HCEC 1CT (cell line): ENCODE measurements at regions not wholly inside any gene's neighbourhood (a gene's known extent, or its start where the extent isn't known, plus 50 kb on each side); places are given as distances from the start of the nearest gene placed in this dataset.

Experiments
- DNase-seq: peaks from one replicate; pipeline ENCODE4 v3.0.0-alpha.2; 2017

- no peak for DNase-seq
Measured at GRCh38 chr20:56975838-56976237, 290.6 kb downstream of the BMP7 start.

DNA sequence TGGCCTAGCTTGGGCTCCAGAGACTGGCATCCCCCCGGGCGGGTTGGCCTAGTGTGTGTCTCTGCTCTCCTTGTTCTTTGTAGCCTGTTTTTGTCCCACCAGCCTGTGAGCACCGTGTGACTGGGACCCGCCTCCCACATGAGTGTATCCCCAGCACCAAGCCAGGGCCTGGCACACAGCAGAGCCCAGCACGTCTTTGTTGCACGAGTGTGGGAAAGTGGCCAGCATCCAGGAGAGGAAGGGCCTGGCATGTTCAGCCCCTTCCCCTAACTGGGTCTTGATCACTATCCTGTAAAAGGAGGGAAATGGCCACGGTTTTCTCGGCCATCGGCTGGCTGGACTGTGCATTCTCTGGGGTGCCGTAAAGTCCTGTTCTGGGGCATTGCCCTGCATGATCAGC, 290.1 kb downstream of the BMP7 start:
- DNase-seq, result no peak

GRCh38 chr20:56978475-56978874, 288.0 kb downstream of the BMP7 start:
- no peak for DNase-seq

- DNase-seq, result no peak
Measured at GRCh38 chr20:56979125-56979524, 287.3 kb downstream of the BMP7 start.

DNA sequence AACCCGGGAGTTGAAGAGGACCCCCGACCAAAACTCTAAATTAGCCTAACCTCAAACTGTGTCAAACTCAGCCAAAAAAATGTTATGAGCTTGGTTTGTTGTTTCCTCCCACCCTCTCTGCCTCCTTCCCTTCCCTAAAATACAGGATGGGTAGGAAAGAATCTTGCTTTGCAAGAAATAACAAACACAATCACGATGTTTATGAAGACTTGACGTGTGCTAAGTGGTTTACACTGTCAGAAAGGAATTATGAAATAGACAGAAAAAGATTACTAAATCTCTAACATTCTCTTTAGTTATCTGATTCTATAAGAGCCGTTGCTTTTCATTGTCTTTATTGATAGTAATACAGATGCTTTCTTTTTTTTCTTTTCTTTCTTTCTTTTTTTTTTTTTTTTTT, 285.1 kb downstream of the BMP7 start:
- no peak for DNase-seq

DNA sequence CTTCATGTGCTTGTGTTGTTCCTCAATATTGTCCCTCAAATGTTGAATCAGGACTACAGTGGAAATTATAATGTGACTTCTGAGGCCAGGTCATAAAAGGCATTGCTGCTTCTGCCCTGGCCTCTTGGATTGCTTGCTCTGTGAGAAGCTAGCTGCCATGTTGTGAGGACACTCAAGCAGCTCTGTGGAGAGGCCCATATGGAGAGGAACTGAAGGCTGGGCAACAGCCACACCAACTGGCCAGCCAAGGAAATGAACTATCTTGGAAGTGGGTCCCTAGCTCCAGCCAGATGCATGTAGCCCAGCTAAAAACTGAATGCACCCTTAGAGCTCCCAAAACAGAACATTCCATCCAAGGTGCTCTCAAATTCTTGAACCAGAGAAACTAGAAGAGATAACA, 282.6 kb downstream of the BMP7 start:
- DNase-seq, result no peak

DNA sequence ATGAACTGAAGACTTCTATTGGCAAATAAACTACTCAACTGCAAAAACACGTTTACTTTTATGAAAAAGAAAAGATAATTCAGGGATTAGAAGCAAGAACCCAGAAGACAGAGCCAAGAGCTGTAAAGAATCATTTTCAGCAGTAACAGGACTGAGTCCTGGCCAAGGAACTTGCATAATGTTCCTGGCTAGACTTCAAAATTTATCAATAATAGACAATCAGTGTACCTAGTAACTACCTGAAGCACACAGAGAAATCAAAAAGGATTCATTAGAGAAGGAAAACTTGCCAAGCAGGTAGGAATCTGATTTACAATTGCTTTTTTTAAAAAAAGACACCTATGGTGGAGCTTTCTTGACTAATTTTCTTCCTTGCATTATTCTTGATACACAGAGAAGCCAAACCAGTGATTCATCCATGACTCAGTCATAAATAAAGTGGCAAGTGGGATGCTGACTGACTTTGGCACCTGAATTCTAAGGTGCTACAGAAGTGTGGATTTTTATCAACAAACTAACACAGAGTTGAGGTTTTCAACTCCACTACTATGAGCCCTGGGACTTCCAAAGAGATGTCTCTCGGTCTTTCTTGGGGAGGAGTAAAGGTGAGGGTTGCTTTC, 281.3 kb downstream of the BMP7 start:
- DNase-seq, result no peak

GRCh38 chr20:56986476-56986875, 280.0 kb downstream of the BMP7 start:
- DNase-seq, result no peak

GRCh38 chr20:56986931-56987720, 279.3 kb downstream of the BMP7 start:
- DNase-seq, result no peak

- DNase-seq, result no peak
Measured at GRCh38 chr20:56987986-56988385, 278.5 kb downstream of the BMP7 start.

- DNase-seq, result no peak
Measured at GRCh38 chr20:56988446-56988845, 278.0 kb downstream of the BMP7 start.

- DNase-seq, result no peak
Measured at GRCh38 chr20:56989516-56989915, 276.9 kb downstream of the BMP7 start.

DNA sequence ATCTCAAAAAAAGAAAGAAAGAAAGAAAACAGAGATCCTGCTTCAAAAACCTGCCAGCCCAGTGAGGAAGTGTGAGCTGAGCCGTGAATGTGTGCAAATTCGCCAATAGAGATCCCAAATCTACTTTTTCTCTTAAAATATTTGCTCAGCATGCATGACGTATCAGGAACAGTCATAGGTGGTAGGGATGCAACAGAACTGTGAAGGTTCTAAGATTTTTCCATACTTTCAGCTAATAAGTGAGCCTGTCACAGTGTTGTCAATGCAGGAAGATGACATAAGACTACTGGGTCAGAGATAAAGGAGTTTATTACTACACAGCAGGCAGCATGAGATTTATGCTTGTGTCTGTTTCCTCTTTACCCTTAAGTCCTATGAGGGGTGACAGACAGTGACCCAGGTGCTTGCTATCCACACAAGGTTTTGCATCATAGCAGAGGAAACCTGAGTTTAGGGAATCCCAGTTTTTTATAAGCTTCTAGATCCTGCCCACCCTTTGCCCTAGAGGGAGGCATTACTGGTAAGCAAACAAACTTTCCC, 273.4 kb downstream of the BMP7 start:
- no peak for DNase-seq

DNA sequence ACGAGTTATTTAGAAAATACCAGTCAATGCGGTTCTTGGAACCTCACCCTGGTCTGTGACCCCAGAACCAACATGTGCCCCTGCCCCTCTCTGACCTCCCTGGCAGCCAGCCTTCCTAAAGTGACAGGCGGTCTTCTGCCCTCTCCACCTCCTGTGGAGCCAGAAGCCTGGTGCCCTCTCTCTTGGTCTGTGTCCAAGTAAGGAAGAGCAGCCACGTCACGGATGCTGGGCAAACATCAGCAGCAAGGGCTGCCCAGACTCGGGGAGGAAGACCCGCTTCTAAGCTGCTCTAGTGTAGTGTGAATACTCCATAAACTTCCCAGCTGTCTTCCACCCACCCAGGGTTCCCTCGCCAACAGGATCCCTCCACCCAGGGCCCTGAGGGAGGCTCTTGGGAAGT, 272.4 kb downstream of the BMP7 start:
- DNase-seq, result no peak

DNA sequence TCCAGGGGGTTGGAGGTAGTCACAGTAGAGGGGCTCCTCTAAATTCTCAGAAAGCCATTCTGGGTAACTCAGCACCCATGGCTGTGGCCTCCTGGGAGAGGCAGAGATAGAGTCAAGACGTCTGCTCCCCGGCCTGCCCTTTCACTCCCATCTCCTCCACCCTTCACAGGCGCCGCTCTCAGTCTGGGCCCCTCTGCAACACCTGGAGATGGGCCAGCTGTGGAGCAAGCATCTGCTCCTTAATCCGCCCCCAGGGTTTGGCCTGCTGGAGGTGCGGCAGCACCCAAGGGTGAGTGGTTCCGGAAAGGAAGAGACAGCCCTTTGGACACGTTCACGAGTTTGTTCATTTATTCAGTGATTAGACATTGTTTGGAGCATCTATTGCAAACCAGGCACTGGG, 271.3 kb downstream of the BMP7 start:
- DNase-seq, result no peak

DNA sequence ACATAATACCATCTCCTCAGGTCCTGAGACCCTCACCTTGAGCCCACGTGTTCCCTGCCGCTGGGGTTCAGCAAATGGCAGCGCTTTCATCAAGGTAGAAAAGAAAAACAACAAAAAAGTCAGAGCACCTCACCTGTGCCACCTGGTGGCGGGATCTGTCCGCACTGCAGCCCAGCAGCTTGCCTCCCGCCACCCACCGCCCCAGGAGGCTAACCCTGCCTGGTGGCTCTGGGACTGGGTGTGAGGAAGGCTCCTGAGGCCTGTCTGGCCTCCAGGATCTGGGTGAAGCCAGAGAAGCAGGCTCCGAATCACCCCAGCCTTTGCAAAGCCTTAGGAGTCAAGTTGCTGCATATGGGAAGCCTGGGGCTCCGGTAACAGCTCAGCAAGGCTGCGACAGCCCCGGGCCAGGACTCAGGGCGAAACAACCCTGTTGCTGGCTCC, 270.8 kb downstream of the BMP7 start:
- no peak for DNase-seq

DNA sequence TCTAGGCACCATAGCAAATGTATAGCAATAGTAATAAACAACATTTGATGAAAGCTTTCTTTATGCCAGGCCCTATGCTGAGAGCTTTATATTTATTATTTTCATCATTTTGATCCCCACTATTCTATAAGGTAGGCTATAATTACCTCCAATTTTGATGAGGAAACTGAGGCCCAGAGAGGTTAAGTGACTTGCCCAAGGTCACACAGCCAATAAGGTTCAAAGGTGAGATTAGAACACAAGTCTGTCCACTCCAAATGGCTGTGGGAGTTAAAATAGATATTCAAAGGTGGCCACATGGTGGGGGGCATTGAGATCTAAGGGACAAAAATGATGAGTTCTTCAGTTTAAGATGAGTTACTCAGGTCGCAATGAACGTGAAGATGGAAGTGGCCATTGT, 269.9 kb downstream of the BMP7 start:
- no peak for DNase-seq

GRCh38 chr20:56998438-56998837, 268.0 kb downstream of the BMP7 start:
- no peak for DNase-seq

DNA sequence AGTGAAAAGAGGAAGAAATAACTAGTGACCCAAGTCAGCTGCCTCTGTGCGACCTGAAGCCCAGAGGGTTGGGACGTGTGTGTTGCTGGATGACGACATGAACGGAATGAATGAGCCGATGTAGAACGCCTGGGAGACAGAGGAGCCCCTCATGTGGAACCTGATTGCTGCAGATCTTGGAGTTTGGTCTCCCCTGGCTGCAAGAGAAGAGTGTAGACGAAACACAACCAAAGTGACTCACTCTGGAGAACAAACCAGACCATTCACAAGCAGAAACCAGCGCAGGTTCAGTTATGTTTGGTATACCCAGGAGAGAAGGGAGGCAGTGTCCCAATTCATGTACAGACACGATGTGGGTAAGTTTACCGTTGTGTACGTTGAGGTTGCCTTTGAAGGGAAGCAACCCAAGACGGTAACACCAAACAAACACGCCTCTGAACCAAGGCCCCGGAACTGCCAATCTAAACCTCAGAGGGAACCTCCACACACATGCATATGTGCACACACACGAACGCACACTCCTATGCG, 265.9 kb downstream of the BMP7 start:
- no peak for DNase-seq

GRCh38 chr20:57001126-57001767, 265.2 kb downstream of the BMP7 start:
- no peak for DNase-seq

- no peak for DNase-seq
Measured at GRCh38 chr20:57002066-57002570, 264.3 kb downstream of the BMP7 start.

DNA sequence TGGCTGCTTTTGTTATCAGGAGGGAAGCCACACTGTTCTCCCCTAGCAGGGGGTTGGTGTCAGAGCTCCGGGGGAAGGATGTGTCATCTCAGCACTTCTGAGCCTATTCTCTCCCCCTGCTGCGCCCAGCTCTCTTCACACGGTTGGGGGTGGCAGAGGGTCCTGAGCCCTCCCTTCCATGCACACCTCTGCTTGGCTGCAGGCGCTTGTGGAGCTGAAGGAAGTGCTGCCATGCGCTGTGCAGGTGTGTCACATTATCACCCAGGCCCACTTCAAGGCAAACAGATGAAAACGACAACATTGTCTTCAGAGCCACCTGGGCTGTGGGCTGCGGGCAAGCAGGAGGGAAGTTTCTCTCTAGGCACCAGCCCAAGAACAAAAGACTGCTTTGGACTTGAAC, 263.4 kb downstream of the BMP7 start:
- no peak for DNase-seq

- no peak for DNase-seq
Measured at GRCh38 chr20:57004416-57004815, 262.0 kb downstream of the BMP7 start.
